HEK293 (cell line): ENCODE measurements at regions not wholly inside any gene's neighbourhood (a gene's known extent, or its start where the extent isn't known, plus 50 kb on each side); places are given as distances from the start of the nearest gene placed in this dataset.

Experiments used
- CTCF ChIA-PET: fragments of 350-600 bp; formaldehyde crosslinking; extraction: SDS; loops from one replicate; lab custom pipeline; 2021; ENCODE audit warnings: antibody characterized with exemption; lab: Yijun Ruan, JAX
- POLR2A ChIA-PET: fragments of 300-600 bp; formaldehyde crosslinking; extraction: SDS; loops from one replicate; lab custom pipeline; 2020; ENCODE audit warnings: antibody characterized with exemption, inconsistent platforms; lab: Yijun Ruan, JAX
- H3K27ac ChIP-seq: fragments of 200-500 bp; sonication (Bioruptor generic); 2 replicates; pipeline ENCODE4 v1.5.1; 2014; ENCODE audit warnings: low read depth, low read length, control low read depth, inconsistent platforms; ENCODE audit errors: extremely low read depth
- H3K36me3 ChIP-seq, 2 experiments: fragments of 200-500 bp in 1 of 2; sonication (Bioruptor generic) in 1 of 2; 1 replicate in 1 of 2; 2 replicates in 1 of 2; pipeline ENCODE4 v1.5.1; 2014 to 2017; ENCODE audit warnings: inconsistent platforms in 2 of 2, low read length in 2 of 2; ENCODE audit not compliant: control insufficient read depth in 2 of 2, insufficient read depth in 1 of 2
- H3K4me1 ChIP-seq: fragments of 200-500 bp; sonication (Bioruptor generic); 2 replicates; pipeline ENCODE4 v1.5.1; 2014; ENCODE audit warnings: mild to moderate bottlenecking, low read length, inconsistent platforms; ENCODE audit not compliant: control insufficient read depth, insufficient read depth
- H3K4me3 ChIP-seq: 2 replicates; pipeline ENCODE4 v1.5.1; 2011; ENCODE audit warnings: low read depth, mild to moderate bottlenecking, control low read depth, low read length, moderate library complexity
- H3K9me3 ChIP-seq: fragments of 200-500 bp; sonication (Bioruptor generic); 2 replicates; pipeline ENCODE4 v1.5.1; 2014; ENCODE audit warnings: low read depth, low read length, inconsistent platforms; ENCODE audit not compliant: control insufficient read depth, insufficient read depth
- BCL11A ChIP-seq: fragments of 450-650 bp; formaldehyde crosslinking; IDR thresholded peaks from 2 replicates; pipeline ENCODE4 v1.5.1; 2016; ENCODE audit warnings: low read depth, missing biosample characterization, missing genetic modification characterization
- GLIS1 ChIP-seq: fragments of 450-650 bp; formaldehyde crosslinking; IDR thresholded peaks from 2 replicates; pipeline ENCODE4 v1.5.1; 2016; ENCODE audit warnings: missing biosample characterization, missing genetic modification characterization
- HOXA7 ChIP-seq: sonication (generic); formaldehyde crosslinking; IDR thresholded peaks from 2 replicates; pipeline ENCODE4 v1.8.1; 2022; ENCODE audit warnings: missing genetic modification reagents, borderline replicate concordance
- ZNF132 ChIP-seq: fragments of 450-650 bp; formaldehyde crosslinking; IDR thresholded peaks from 2 replicates; pipeline ENCODE4 v1.5.1; 2017; ENCODE audit warnings: missing biosample characterization, missing genetic modification characterization, borderline replicate concordance
- ZNF211 ChIP-seq: fragments of 450-650 bp; formaldehyde crosslinking; IDR thresholded peaks from 2 replicates; pipeline ENCODE4 v1.5.1; 2016; ENCODE audit warnings: low read depth, missing biosample characterization, missing genetic modification characterization
- ZNF24 ChIP-seq: fragments of 450-650 bp; formaldehyde crosslinking; IDR thresholded peaks from 2 replicates; pipeline ENCODE4 v1.5.1; 2016; ENCODE audit warnings: missing biosample characterization, missing genetic modification characterization
- ZNF292 ChIP-seq: fragments of 450-650 bp; formaldehyde crosslinking; IDR thresholded peaks from 2 replicates; pipeline ENCODE4 v1.5.1; 2016; ENCODE audit warnings: low read depth, missing biosample characterization, missing genetic modification characterization, borderline replicate concordance
- ZNF366 ChIP-seq: fragments of 450-650 bp; formaldehyde crosslinking; conservative IDR thresholded peaks from 2 replicates; pipeline ENCODE4 v1.5.1; 2016; ENCODE audit warnings: missing biosample characterization, missing genetic modification characterization
- ZNF548 ChIP-seq: fragments of 450-650 bp; formaldehyde crosslinking; IDR thresholded peaks from 2 replicates; pipeline ENCODE4 v1.5.1; 2016; ENCODE audit warnings: missing biosample characterization, missing genetic modification characterization
- ZNF560 ChIP-seq: fragments of 450-650 bp; formaldehyde crosslinking; IDR thresholded peaks from 2 replicates; pipeline ENCODE4 v1.5.1; 2017; ENCODE audit warnings: missing biosample characterization, missing genetic modification characterization, borderline replicate concordance
- ZNF600 ChIP-seq: fragments of 450-650 bp; formaldehyde crosslinking; IDR thresholded peaks from 2 replicates; pipeline ENCODE4 v1.5.1; 2016; ENCODE audit warnings: missing biosample characterization, missing genetic modification characterization
- ZNF610 ChIP-seq: fragments of 450-650 bp; formaldehyde crosslinking; IDR thresholded peaks from 2 replicates; pipeline ENCODE4 v1.5.1; 2016; ENCODE audit warnings: missing biosample characterization, missing genetic modification characterization, borderline replicate concordance
- ZNF626 ChIP-seq: fragments of 450-650 bp; sonication (Bioruptor Pico); formaldehyde crosslinking; IDR thresholded peaks from 2 replicates; pipeline ENCODE4 v1.5.1; 2018; ENCODE audit warnings: missing biosample characterization, missing genetic modification characterization, inconsistent platforms
- ZNF830 ChIP-seq: fragments of 450-650 bp; IDR thresholded peaks from 2 replicates; pipeline ENCODE4 v1.5.0; 2018; ENCODE audit warnings: missing biosample characterization, missing genetic modification characterization, low read depth, mild to moderate bottlenecking, moderate library complexity
- TF ChIP-seq, protein P1 (sequence below): fragments of 450-650 bp; formaldehyde crosslinking; IDR thresholded peaks from 2 replicates; pipeline ENCODE4 v1.5.1; 2016; ENCODE audit warnings: missing biosample characterization, missing genetic modification characterization
- TF ChIP-seq, protein P2 (sequence below): IDR thresholded peaks from 2 replicates; pipeline ENCODE4 v1.6.1; 2011; ENCODE audit warnings: mild to moderate bottlenecking, low read depth, low read length, borderline replicate concordance
- TF ChIP-seq, protein P3 (sequence below): fragments of 450-650 bp; formaldehyde crosslinking; IDR thresholded peaks from 2 replicates; pipeline ENCODE4; 2016; ENCODE audit warnings: missing biosample characterization, missing genetic modification characterization
- TF ChIP-seq, protein P4 (sequence below): fragments of 450-650 bp; formaldehyde crosslinking; IDR thresholded peaks from 2 replicates; pipeline ENCODE4 v1.5.1; 2017; ENCODE audit warnings: missing biosample characterization, missing genetic modification characterization
- TF ChIP-seq, protein P5 (sequence below): fragments of 450-650 bp; formaldehyde crosslinking; IDR thresholded peaks from 2 replicates; pipeline ENCODE4 v1.5.1; 2016; ENCODE audit warnings: missing biosample characterization, missing genetic modification characterization

DNA sequence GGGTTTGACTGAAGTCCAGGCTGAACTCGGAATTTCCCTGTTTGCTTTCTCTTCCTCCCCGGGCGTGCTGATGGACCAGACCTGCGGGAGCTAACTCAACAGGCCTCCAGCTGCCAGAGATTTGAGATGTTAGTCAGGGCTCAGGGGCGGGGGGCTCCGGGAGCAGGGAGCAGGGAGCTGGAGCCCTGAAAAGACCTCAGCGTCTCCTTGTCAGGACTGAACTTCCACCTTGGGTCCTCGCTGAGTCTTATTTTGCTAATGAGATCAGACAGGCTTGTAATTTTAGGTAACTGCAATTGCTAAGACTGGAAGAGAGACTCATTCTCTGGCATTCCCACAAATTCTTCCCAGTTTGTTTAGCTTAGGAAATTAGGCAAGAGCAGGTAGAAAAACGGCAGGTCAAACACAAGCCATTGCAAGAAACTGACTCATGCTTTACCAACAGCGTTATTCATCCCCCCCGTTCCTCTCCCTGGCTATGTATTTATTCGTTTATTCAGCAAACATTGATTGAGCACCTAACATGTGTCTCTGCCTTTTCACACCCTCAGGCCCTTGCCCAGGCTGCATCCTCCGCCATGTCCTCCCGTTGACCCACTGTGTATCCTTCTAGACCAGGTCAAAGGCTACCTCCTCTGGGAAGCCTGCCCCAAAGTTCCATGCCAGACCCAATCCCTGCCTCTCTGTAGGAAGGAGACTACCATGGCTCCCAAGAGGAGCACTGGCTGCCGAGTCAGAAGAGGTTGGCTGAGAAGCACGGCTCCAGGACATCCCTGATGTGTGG lies 80.4 kb upstream of the DIO3 start:
- no peaks in the 10 kb centered on the region for H3K36me3 ChIP-seq
- ChIA-PET POLR2A (no interaction called here), CTCF (interaction anchor here (1.2 kb wide), 1 partner anchor 20 kb away, joined by 3 read pairs; no protein-coding TSS in a partner anchor)
- no peak overlapping the region for H3K27ac ChIP-seq
- TF ChIP-seq, protein P1, sequence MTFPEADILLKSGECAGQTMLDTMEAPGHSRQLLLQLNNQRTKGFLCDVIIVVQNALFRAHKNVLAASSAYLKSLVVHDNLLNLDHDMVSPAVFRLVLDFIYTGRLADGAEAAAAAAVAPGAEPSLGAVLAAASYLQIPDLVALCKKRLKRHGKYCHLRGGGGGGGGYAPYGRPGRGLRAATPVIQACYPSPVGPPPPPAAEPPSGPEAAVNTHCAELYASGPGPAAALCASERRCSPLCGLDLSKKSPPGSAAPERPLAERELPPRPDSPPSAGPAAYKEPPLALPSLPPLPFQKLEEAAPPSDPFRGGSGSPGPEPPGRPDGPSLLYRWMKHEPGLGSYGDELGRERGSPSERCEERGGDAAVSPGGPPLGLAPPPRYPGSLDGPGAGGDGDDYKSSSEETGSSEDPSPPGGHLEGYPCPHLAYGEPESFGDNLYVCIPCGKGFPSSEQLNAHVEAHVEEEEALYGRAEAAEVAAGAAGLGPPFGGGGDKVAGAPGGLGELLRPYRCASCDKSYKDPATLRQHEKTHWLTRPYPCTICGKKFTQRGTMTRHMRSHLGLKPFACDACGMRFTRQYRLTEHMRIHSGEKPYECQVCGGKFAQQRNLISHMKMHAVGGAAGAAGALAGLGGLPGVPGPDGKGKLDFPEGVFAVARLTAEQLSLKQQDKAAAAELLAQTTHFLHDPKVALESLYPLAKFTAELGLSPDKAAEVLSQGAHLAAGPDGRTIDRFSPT (tag by site-specific recombination) = no peak
- TF ChIP-seq ZNF600 (tag by site-specific recombination) (no peak), BCL11A (tag by site-specific recombination) (no peak)
- no peaks in the 10 kb centered on the region for H3K9me3 ChIP-seq
- peaks cover 6% of the 10 kb centered on the region; the same call in 1 of the 2 replicates for H3K4me1 ChIP-seq
- no peak overlapping the region for H3K4me3 ChIP-seq

DNA sequence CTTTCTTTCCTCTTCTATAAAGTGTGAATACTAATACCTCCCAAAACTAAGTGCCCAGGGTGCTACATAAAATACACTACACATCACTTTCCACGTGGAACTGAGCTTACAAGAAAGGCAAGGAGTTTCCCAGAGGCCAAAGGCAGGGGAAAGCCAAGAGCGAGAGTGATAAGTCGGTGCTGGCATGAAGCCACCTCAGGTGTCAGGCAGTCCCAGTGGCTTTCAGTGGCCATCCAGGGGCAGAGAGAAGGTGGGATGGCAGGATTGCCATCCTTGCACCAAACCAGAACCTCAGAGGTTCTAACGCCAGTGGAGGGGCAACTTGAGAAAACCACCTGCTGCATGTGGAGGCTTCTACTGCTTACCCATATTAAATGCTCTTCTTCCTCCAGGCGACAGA lies 79.7 kb upstream of the DIO3 start:
- H3K4me3 ChIP-seq = no peak overlapping the region
- CTCF ChIA-PET = no interaction called here
- H3K9me3 ChIP-seq = no peaks in the 10 kb centered on the region
- no peaks in the 10 kb centered on the region for H3K36me3 ChIP-seq
- peaks cover 6% of the 10 kb centered on the region; the same call in 1 of the 2 replicates for H3K4me1 ChIP-seq
- TF ChIP-seq ZNF610 (tag by site-specific recombination) (no peak), ZNF132 (tag by site-specific recombination) (no peak), ZNF548 (no peak), ZNF560 (tag by site-specific recombination) (no peak), ZNF24 (tag by site-specific recombination) (no peak), ZNF292 (tag by site-specific recombination) (no peak), HOXA7 (CRISPR knock-in tag) (no peak), ZNF366 (tag by site-specific recombination) (no peak), ZNF626 (tag by site-specific recombination) (no peak)
- TF ChIP-seq, protein P2, sequence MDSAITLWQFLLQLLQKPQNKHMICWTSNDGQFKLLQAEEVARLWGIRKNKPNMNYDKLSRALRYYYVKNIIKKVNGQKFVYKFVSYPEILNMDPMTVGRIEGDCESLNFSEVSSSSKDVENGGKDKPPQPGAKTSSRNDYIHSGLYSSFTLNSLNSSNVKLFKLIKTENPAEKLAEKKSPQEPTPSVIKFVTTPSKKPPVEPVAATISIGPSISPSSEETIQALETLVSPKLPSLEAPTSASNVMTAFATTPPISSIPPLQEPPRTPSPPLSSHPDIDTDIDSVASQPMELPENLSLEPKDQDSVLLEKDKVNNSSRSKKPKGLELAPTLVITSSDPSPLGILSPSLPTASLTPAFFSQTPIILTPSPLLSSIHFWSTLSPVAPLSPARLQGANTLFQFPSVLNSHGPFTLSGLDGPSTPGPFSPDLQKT = no peak
- TF ChIP-seq, protein P3, sequence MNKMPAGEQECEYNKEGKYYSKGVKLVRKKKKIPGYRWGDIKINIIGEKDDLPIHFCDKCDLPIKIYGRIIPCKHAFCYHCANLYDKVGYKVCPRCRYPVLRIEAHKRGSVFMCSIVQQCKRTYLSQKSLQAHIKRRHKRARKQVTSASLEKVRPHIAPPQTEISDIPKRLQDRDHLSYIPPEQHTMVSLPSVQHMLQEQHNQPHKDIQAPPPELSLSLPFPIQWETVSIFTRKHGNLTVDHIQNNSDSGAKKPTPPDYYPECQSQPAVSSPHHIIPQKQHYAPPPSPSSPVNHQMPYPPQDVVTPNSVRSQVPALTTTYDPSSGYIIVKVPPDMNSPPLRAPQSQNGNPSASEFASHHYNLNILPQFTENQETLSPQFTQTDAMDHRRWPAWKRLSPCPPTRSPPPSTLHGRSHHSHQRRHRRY (tag by site-specific recombination) = no peak
- no peak overlapping the region for H3K27ac ChIP-seq
- POLR2A ChIA-PET = no interaction called here

DNA sequence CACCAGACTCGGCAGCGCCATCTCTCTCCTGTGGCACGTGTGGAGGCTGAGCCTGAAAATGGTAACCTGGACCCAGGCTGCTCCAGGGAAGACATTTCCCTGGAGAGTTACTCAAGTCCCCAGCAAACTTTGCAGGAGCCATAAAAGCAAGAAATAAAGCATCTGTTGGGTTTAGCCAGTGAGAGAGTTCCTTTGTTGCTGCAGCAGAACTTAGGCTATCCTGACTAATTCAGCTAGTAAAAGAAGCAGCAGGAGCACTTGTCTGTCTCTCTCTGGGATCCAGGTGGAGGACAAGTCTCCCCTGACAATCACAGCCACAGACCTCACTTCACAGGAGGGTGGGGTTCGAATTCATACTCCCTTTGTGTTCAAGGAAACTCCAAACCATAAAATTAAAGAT lies 79.2 kb upstream of the DIO3 start:
- POLR2A ChIA-PET = no interaction called here
- CTCF ChIA-PET = no interaction called here
- H3K9me3 ChIP-seq = no peaks in the 10 kb centered on the region
- no peak overlapping the region for H3K27ac ChIP-seq
- no peak for TF ChIP-seq ZNF211
- TF ChIP-seq, protein P4, sequence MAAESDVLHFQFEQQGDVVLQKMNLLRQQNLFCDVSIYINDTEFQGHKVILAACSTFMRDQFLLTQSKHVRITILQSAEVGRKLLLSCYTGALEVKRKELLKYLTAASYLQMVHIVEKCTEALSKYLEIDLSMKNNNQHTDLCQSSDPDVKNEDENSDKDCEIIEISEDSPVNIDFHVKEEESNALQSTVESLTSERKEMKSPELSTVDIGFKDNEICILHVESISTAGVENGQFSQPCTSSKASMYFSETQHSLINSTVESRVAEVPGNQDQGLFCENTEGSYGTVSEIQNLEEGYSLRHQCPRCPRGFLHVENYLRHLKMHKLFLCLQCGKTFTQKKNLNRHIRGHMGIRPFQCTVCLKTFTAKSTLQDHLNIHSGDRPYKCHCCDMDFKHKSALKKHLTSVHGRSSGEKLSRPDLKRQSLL (tag by site-specific recombination) = no peak
- no peak for TF ChIP-seq GLIS1 (tag by site-specific recombination)
- TF ChIP-seq, protein P5, sequence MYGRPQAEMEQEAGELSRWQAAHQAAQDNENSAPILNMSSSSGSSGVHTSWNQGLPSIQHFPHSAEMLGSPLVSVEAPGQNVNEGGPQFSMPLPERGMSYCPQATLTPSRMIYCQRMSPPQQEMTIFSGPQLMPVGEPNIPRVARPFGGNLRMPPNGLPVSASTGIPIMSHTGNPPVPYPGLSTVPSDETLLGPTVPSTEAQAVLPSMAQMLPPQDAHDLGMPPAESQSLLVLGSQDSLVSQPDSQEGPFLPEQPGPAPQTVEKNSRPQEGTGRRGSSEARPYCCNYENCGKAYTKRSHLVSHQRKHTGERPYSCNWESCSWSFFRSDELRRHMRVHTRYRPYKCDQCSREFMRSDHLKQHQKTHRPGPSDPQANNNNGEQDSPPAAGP (tag by site-specific recombination) = no peak
- no peak for TF ChIP-seq ZNF830 (tag by site-specific recombination)
- H3K4me1 ChIP-seq = peaks cover 6% of the 10 kb centered on the region; the same call in 1 of the 2 replicates
- no peak overlapping the region for H3K4me3 ChIP-seq
- H3K36me3 ChIP-seq = no peaks in the 10 kb centered on the region
